WTC11 (cell line): ENCODE measurements at regions not wholly inside any gene's neighbourhood (a gene's known extent, or its start where the extent isn't known, plus 50 kb on each side); places are given as distances from the start of the nearest gene placed in this dataset.

Source experiments
- ATAC-seq: fragments of 200-7000 bp; cut with Tn5 transposase; 2 replicates; pipeline ENCODE4 v1.10.0; 2021; ENCODE audit warnings: mild to moderate bottlenecking, moderate library complexity
- CTCF ChIA-PET: fragments of 300-600 bp; sonication (Branson Sonifier 250); formaldehyde crosslinking; loops from one replicate; lab custom pipeline; 2021; ENCODE audit warnings: antibody characterized with exemption; lab: Charles Lee
- POLR2A ChIA-PET: fragments of 350-600 bp; sonication (Branson Sonifier 250); formaldehyde crosslinking; loops from one replicate; lab custom pipeline; 2021; ENCODE audit warnings: antibody characterized with exemption; lab: Charles Lee
- DNase-seq: peaks from one replicate; pipeline ENCODE4 v3.0.0; 2021; ENCODE audit warnings: low spot score
- H3K27ac Mint-ChIP-seq: 2 replicates; pipeline ENCODE4 v1.8.0; 2021; ENCODE audit warnings: mixed read lengths
- H3K27me3 Mint-ChIP-seq: 2 replicates; pipeline ENCODE4 v1.8.0; 2021; ENCODE audit warnings: low read depth, mild to moderate bottlenecking, moderate library complexity, mixed read lengths
- H3K36me3 Mint-ChIP-seq: 2 replicates; pipeline ENCODE4 v1.8.0; 2021; ENCODE audit warnings: mixed read lengths
- H3K4me1 Mint-ChIP-seq: 2 replicates; pipeline ENCODE4 v1.8.0; 2022; ENCODE audit warnings: mixed read lengths
- H3K4me3 Mint-ChIP-seq: 2 replicates; pipeline ENCODE4 v1.8.0; 2021; ENCODE audit warnings: mild to moderate bottlenecking, moderate library complexity, mixed read lengths
- H3K9me3 Mint-ChIP-seq: 2 replicates; pipeline ENCODE4 v1.8.0; 2021; ENCODE audit warnings: mixed read lengths
- AFF4 ChIP-seq: sonication (generic); formaldehyde crosslinking; IDR thresholded peaks from 2 replicates; pipeline ENCODE4 v1.8.1; 2023; ENCODE audit warnings: mild to moderate bottlenecking, missing genetic modification reagents, borderline replicate concordance
- AR ChIP-seq: fragments of 250-450 bp; sonication (Bioruptor Pico); IDR thresholded peaks from 2 replicates; pipeline ENCODE4 v1.9.0; 2021; ENCODE audit warnings: mild to moderate bottlenecking
- FOXK1 ChIP-seq: sonication (generic); formaldehyde crosslinking; IDR thresholded peaks from 2 replicates; pipeline ENCODE4 v1.8.0; 2022; ENCODE audit warnings: mild to moderate bottlenecking, moderate library complexity, missing genetic modification reagents
- GTF2I ChIP-seq: fragments of 250-450 bp; sonication (Bioruptor Pico); conservative IDR thresholded peaks from 2 replicates; pipeline ENCODE4 v1.4.0; 2021; ENCODE audit warnings: mild to moderate bottlenecking
- MLX ChIP-seq: sonication (generic); formaldehyde crosslinking; IDR thresholded peaks from 2 replicates; pipeline ENCODE4 v1.8.1; 2023; ENCODE audit warnings: mild to moderate bottlenecking, missing genetic modification reagents, moderate library complexity
- MXD4 ChIP-seq: fragments of 250-450 bp; sonication (Bioruptor Pico); IDR thresholded peaks from 2 replicates; pipeline ENCODE4 v1.8.0; 2021; ENCODE audit warnings: mild to moderate bottlenecking, moderate library complexity, borderline replicate concordance
- RELA ChIP-seq: sonication (generic); formaldehyde crosslinking; IDR thresholded peaks from 2 replicates; pipeline ENCODE4 v1.8.1; 2022; ENCODE audit warnings: missing genetic modification reagents, mild to moderate bottlenecking, borderline replicate concordance
- SMAD4 ChIP-seq: sonication (generic); formaldehyde crosslinking; IDR thresholded peaks from 2 replicates; pipeline ENCODE4 v1.8.0; 2022; ENCODE audit warnings: mild to moderate bottlenecking, missing genetic modification reagents
- TCF7 ChIP-seq: sonication (generic); formaldehyde crosslinking; IDR thresholded peaks from 2 replicates; pipeline ENCODE4 v1.8.0; 2022; ENCODE audit warnings: mild to moderate bottlenecking, low read depth, missing genetic modification reagents, moderate library complexity
- ZNF317 ChIP-seq: sonication (generic); formaldehyde crosslinking; IDR thresholded peaks from 2 replicates; pipeline ENCODE4 v1.8.1; 2023; ENCODE audit warnings: low read depth, mild to moderate bottlenecking, moderate library complexity, missing genetic modification reagents, borderline replicate concordance
- ZNF416 ChIP-seq: fragments of 250-450 bp; sonication (Bioruptor Pico); IDR thresholded peaks from 2 replicates; pipeline ENCODE4 v1.9.0; 2021; ENCODE audit warnings: mild to moderate bottlenecking, inconsistent platforms
- TF ChIP-seq, protein P1 (sequence below): sonication (generic); formaldehyde crosslinking; IDR thresholded peaks from 2 replicates; pipeline ENCODE4 v1.8.0; 2023; ENCODE audit warnings: missing genetic modification reagents, mild to moderate bottlenecking, borderline replicate concordance
- TF ChIP-seq, protein P2 (sequence below): fragments of 250-450 bp; sonication (Bioruptor Pico); IDR thresholded peaks from 2 replicates; pipeline ENCODE4 v1.8.0; 2021; ENCODE audit warnings: mild to moderate bottlenecking
- TF ChIP-seq, protein P3 (sequence below): sonication (generic); formaldehyde crosslinking; IDR thresholded peaks from 2 replicates; pipeline ENCODE4 v1.8.0; 2023; ENCODE audit warnings: missing genetic modification reagents
- TF ChIP-seq, protein P4 (sequence below): sonication (generic); formaldehyde crosslinking; IDR thresholded peaks from 2 replicates; pipeline ENCODE4 v1.8.1; 2023; ENCODE audit warnings: mild to moderate bottlenecking, missing genetic modification reagents
- TF ChIP-seq, protein P5 (sequence below): sonication (generic); formaldehyde crosslinking; IDR thresholded peaks from 2 replicates; pipeline ENCODE4 v1.8.0; 2022; ENCODE audit warnings: missing genetic modification reagents

DNA sequence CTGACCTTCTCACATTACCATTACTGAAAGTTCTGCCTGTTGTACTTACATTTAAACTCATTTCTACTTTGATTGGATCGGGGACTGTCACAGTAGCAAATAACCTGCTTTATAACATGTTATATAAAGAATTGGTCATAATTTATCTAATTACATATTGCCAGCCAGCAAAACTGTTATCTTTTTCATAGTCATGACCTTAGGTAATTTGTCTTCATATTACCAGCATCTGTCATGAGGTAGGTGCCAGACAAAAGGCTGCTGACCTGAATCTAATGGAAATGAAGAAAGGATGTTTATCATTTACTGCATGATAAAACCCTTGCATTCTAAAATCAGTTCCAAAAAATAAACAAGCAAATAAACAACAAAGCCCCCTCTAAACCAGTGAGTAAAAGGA, 89.4 kb upstream of the LRP1B start:
- ChIA-PET POLR2A (no interaction called here), CTCF (interaction anchor here (1.3 kb wide), 1 partner anchor 39 kb away, joined by 4 read pairs; no protein-coding TSS in a partner anchor)
- ATAC-seq: no peak
- no peaks in the 10 kb centered on the region for H3K9me3 Mint-ChIP-seq
- no peaks in the 10 kb centered on the region for H3K27me3 Mint-ChIP-seq
- H3K4me1 Mint-ChIP-seq: peaks cover 7% of the 10 kb centered on the region
- H3K27ac Mint-ChIP-seq: no peak overlapping the region
- no peaks in the 10 kb centered on the region for H3K36me3 Mint-ChIP-seq
- no peak for DNase-seq
- H3K4me3 Mint-ChIP-seq: no peak overlapping the region
- TF ChIP-seq, protein P1, sequence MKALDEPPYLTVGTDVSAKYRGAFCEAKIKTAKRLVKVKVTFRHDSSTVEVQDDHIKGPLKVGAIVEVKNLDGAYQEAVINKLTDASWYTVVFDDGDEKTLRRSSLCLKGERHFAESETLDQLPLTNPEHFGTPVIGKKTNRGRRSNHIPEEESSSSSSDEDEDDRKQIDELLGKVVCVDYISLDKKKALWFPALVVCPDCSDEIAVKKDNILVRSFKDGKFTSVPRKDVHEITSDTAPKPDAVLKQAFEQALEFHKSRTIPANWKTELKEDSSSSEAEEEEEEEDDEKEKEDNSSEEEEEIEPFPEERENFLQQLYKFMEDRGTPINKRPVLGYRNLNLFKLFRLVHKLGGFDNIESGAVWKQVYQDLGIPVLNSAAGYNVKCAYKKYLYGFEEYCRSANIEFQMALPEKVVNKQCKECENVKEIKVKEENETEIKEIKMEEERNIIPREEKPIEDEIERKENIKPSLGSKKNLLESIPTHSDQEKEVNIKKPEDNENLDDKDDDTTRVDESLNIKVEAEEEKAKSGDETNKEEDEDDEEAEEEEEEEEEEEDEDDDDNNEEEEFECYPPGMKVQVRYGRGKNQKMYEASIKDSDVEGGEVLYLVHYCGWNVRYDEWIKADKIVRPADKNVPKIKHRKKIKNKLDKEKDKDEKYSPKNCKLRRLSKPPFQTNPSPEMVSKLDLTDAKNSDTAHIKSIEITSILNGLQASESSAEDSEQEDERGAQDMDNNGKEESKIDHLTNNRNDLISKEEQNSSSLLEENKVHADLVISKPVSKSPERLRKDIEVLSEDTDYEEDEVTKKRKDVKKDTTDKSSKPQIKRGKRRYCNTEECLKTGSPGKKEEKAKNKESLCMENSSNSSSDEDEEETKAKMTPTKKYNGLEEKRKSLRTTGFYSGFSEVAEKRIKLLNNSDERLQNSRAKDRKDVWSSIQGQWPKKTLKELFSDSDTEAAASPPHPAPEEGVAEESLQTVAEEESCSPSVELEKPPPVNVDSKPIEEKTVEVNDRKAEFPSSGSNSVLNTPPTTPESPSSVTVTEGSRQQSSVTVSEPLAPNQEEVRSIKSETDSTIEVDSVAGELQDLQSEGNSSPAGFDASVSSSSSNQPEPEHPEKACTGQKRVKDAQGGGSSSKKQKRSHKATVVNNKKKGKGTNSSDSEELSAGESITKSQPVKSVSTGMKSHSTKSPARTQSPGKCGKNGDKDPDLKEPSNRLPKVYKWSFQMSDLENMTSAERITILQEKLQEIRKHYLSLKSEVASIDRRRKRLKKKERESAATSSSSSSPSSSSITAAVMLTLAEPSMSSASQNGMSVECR (CRISPR knock-in tag): no peak
- TF ChIP-seq, protein P2, sequence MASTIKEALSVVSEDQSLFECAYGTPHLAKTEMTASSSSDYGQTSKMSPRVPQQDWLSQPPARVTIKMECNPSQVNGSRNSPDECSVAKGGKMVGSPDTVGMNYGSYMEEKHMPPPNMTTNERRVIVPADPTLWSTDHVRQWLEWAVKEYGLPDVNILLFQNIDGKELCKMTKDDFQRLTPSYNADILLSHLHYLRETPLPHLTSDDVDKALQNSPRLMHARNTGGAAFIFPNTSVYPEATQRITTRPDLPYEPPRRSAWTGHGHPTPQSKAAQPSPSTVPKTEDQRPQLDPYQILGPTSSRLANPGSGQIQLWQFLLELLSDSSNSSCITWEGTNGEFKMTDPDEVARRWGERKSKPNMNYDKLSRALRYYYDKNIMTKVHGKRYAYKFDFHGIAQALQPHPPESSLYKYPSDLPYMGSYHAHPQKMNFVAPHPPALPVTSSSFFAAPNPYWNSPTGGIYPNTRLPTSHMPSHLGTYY (CRISPR knock-in tag): no peak
- TF ChIP-seq, protein P3, sequence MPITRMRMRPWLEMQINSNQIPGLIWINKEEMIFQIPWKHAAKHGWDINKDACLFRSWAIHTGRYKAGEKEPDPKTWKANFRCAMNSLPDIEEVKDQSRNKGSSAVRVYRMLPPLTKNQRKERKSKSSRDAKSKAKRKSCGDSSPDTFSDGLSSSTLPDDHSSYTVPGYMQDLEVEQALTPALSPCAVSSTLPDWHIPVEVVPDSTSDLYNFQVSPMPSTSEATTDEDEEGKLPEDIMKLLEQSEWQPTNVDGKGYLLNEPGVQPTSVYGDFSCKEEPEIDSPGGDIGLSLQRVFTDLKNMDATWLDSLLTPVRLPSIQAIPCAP (CRISPR knock-in tag): no peak
- TF ChIP-seq FOXK1 (CRISPR knock-in tag): no peak
- TF ChIP-seq MXD4 (CRISPR knock-in tag): no peak
- no peak for TF ChIP-seq MLX (CRISPR knock-in tag)
- TF ChIP-seq, protein P4, sequence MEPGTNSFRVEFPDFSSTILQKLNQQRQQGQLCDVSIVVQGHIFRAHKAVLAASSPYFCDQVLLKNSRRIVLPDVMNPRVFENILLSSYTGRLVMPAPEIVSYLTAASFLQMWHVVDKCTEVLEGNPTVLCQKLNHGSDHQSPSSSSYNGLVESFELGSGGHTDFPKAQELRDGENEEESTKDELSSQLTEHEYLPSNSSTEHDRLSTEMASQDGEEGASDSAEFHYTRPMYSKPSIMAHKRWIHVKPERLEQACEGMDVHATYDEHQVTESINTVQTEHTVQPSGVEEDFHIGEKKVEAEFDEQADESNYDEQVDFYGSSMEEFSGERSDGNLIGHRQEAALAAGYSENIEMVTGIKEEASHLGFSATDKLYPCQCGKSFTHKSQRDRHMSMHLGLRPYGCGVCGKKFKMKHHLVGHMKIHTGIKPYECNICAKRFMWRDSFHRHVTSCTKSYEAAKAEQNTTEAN: no peak
- TF ChIP-seq, protein P5, sequence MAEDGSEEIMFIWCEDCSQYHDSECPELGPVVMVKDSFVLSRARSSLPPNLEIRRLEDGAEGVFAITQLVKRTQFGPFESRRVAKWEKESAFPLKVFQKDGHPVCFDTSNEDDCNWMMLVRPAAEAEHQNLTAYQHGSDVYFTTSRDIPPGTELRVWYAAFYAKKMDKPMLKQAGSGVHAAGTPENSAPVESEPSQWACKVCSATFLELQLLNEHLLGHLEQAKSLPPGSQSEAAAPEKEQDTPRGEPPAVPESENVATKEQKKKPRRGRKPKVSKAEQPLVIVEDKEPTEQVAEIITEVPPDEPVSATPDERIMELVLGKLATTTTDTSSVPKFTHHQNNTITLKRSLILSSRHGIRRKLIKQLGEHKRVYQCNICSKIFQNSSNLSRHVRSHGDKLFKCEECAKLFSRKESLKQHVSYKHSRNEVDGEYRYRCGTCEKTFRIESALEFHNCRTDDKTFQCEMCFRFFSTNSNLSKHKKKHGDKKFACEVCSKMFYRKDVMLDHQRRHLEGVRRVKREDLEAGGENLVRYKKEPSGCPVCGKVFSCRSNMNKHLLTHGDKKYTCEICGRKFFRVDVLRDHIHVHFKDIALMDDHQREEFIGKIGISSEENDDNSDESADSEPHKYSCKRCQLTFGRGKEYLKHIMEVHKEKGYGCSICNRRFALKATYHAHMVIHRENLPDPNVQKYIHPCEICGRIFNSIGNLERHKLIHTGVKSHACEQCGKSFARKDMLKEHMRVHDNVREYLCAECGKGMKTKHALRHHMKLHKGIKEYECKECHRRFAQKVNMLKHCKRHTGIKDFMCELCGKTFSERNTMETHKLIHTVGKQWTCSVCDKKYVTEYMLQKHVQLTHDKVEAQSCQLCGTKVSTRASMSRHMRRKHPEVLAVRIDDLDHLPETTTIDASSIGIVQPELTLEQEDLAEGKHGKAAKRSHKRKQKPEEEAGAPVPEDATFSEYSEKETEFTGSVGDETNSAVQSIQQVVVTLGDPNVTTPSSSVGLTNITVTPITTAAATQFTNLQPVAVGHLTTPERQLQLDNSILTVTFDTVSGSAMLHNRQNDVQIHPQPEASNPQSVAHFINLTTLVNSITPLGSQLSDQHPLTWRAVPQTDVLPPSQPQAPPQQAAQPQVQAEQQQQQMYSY (CRISPR knock-in tag): no peak
- TF ChIP-seq SMAD4 (CRISPR knock-in tag): no peak
- TF ChIP-seq RELA (CRISPR knock-in tag): no peak
- no peak for TF ChIP-seq AR (CRISPR knock-in tag)
- no peak for TF ChIP-seq ZNF416
- no peak for TF ChIP-seq TCF7 (CRISPR knock-in tag)
- TF ChIP-seq AFF4: no peak
- TF ChIP-seq ZNF317 (CRISPR knock-in tag): no peak
- no peak for TF ChIP-seq GTF2I (CRISPR knock-in tag)
